Testis (tissue), 2 donors: ENCODE measurements at regions not wholly inside any gene's neighbourhood (a gene's known extent, or its start where the extent isn't known, plus 50 kb on each side); places are given as distances from the start of the nearest gene placed in this dataset.

Source experiments
- DNase-seq: peaks from one replicate; pipeline ENCODE4 v3.0.0-alpha.2; 2019
- H3K27ac ChIP-seq, 2 donors: fragments of 200-600 bp; sonication (generic); one replicate each; pipeline ENCODE4 v1.5.1; 2019
- H3K27me3 ChIP-seq: fragments of 200-600 bp; sonication (generic); one replicate; pipeline ENCODE4 v1.5.1; 2019
- H3K36me3 ChIP-seq: fragments of 200-600 bp; sonication (generic); one replicate; pipeline ENCODE4 v1.5.1; 2017; ENCODE audit warnings: low read depth; ENCODE audit errors: missing control alignments
- H3K4me1 ChIP-seq: fragments of 200-600 bp; sonication (generic); one replicate; pipeline ENCODE4 v1.5.1; 2019
- H3K4me3 ChIP-seq, 2 donors: fragments of 200-600 bp; sonication (generic); one replicate each; pipeline ENCODE4 v1.5.1; 2017 to 2019
- H3K9me3 ChIP-seq: fragments of 200-600 bp; sonication (generic); one replicate; pipeline ENCODE4 v1.5.1; 2017
- POLR2A ChIP-seq: fragments of 450-650 bp; IDR thresholded peaks from one replicate; pipeline ENCODE4 v1.6.1; 2017; ENCODE audit warnings: antibody characterized with exemption, mild to moderate bottlenecking, moderate library complexity
- WGBS, 2 donors: methylation state at CpG; one replicate each; pipeline ENCODE4 v1.1.5; 2018; 5-methylcytosine and 5-hydroxymethylcytosine counted together
- intact Hi-C: fragments of 100-400 bp; cut with DNase I; formaldehyde crosslinking; loops from one replicate; pipeline ENCODE4 v1.15.1; 2023; ENCODE audit warnings: low total_unique reads
- TF ChIP-seq, protein P1 (sequence below), 3 experiments: fragments of 450-650 bp in 2 of 3; fragments of 200-600 bp in 1 of 3; sonication (generic) in 1 of 3; IDR thresholded peaks; one replicate each; pipeline ENCODE4 v1.5.1; 2016 to 2019; ENCODE audit warnings: antibody characterized with exemption in 3 of 3, mild to moderate bottlenecking in 2 of 3, moderate library complexity in 1 of 3

DNA sequence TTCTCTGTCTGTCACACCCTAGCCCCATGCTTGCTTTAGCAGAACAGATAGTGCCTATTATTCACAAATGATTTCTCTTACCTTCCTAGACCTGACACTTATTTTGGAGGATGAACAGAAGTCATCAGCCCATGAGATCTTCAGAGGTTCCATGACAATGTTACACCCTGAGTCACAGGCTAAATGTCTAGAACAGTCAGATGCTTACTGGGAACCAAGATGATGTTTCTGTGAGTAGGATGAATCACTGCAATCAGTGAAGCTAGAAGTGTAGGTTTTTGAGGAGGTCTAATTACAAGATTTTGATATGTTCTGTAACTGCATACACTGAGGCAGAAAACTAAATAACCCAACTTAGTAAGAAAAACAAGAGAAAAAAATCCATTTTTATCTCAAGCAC lies 123.0 kb upstream of the THUMPD2 start:
- no peak overlapping the region for H3K27ac ChIP-seq
- no peak for DNase-seq
- peaks cover 3% of the 10 kb centered on the region for H3K4me1 ChIP-seq
- H3K27me3 ChIP-seq = no peaks in the 10 kb centered on the region
- H3K36me3 ChIP-seq = no peaks in the 10 kb centered on the region
- TF ChIP-seq, protein P1, sequence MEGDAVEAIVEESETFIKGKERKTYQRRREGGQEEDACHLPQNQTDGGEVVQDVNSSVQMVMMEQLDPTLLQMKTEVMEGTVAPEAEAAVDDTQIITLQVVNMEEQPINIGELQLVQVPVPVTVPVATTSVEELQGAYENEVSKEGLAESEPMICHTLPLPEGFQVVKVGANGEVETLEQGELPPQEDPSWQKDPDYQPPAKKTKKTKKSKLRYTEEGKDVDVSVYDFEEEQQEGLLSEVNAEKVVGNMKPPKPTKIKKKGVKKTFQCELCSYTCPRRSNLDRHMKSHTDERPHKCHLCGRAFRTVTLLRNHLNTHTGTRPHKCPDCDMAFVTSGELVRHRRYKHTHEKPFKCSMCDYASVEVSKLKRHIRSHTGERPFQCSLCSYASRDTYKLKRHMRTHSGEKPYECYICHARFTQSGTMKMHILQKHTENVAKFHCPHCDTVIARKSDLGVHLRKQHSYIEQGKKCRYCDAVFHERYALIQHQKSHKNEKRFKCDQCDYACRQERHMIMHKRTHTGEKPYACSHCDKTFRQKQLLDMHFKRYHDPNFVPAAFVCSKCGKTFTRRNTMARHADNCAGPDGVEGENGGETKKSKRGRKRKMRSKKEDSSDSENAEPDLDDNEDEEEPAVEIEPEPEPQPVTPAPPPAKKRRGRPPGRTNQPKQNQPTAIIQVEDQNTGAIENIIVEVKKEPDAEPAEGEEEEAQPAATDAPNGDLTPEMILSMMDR (IDR thresholded peaks at IDR 0.05) = no peak
- no peak for TF ChIP-seq POLR2A
- intact Hi-C loops = no loop called here
- H3K9me3 ChIP-seq = no peaks in the 10 kb centered on the region
- H3K4me3 ChIP-seq = no peak overlapping the region

GRCh38 chr2:39898934-39899333 lies 119.9 kb upstream of the THUMPD2 start:
- 93 to 96% methylated on average over 3 of the region's 3 CpGs for WGBS, 2 donors
- no peak overlapping the region for H3K27ac ChIP-seq

DNA sequence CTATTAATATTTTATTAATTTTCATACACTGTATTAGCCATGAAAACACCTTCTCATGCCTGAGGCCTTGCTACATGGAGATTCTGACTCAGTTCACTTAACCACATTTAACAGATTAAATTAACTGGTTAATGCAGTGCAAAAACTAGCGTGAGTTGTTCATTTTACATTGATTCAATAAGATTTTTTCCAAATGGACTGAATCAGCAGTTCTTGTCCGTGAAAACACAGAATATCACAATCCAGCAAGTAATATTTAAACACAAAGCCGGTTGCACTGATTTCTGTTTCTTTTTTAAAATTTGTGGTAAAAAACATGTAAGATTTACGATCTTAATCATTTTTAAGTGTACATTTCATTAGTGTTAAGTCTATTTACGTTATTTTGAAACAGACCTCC lies 118.2 kb upstream of the THUMPD2 start:
- TF ChIP-seq, protein P1 (IDR thresholded peaks at IDR 0.05) = no peak
- TF ChIP-seq POLR2A = no peak
- H3K27ac ChIP-seq = no peak overlapping the region
- H3K4me3 ChIP-seq = no peak overlapping the region
- no peaks in the 10 kb centered on the region for H3K27me3 ChIP-seq
- no peaks in the 10 kb centered on the region for H3K36me3 ChIP-seq
- H3K4me1 ChIP-seq = no peaks in the 10 kb centered on the region
- intact Hi-C loops = no loop called here
- H3K9me3 ChIP-seq = no peaks in the 10 kb centered on the region
- DNase-seq = no peak
- WGBS, 2 donors = 84 to 88% methylated on average over 5 of the region's 5 CpGs

More at GRCh38 chr2:39898934-39899333, 119.9 kb upstream of the THUMPD2 start:
- H3K27me3 ChIP-seq = no peaks in the 10 kb centered on the region
- intact Hi-C loops = no loop called here
- H3K4me3 ChIP-seq = no peak overlapping the region
- peaks cover 3% of the 10 kb centered on the region for H3K4me1 ChIP-seq
- no peaks in the 10 kb centered on the region for H3K9me3 ChIP-seq
- DNase-seq = no peak
- no peaks in the 10 kb centered on the region for H3K36me3 ChIP-seq
- TF ChIP-seq POLR2A = no peak
- TF ChIP-seq, protein P1 (IDR thresholded peaks at IDR 0.05) = no peak

DNA sequence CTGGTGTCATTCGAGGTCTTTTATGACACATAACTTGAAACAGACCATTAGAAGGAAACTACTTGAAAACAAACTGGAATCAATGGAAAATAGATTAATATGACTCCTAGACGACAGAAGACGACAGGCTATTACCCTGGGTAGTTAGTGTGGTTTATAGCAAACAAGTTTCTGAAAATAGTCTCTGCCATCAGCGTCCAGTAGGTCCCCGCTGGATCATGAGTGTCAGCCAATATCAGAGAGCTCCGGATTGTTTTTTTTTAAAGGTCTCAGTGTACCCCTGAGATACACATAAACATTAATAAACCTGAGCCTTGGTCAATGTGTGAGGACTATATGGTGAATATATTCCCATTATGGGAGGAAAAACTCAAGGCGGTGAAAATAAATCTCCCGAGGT lies 115.0 kb upstream of the THUMPD2 start:
- no peaks in the 10 kb centered on the region for H3K36me3 ChIP-seq
- H3K27ac ChIP-seq = no peak overlapping the region
- H3K4me3 ChIP-seq = no peak overlapping the region
- no peaks in the 10 kb centered on the region for H3K27me3 ChIP-seq
- intact Hi-C loops = no loop called here
- H3K4me1 ChIP-seq = no peaks in the 10 kb centered on the region
- no peak for DNase-seq
- 90% methylated on average over 8 of the region's 8 CpGs for WGBS, 2 donors
- no peak for TF ChIP-seq POLR2A
- TF ChIP-seq, protein P1 (IDR thresholded peaks at IDR 0.05) = no peak
- no peaks in the 10 kb centered on the region for H3K9me3 ChIP-seq

DNA sequence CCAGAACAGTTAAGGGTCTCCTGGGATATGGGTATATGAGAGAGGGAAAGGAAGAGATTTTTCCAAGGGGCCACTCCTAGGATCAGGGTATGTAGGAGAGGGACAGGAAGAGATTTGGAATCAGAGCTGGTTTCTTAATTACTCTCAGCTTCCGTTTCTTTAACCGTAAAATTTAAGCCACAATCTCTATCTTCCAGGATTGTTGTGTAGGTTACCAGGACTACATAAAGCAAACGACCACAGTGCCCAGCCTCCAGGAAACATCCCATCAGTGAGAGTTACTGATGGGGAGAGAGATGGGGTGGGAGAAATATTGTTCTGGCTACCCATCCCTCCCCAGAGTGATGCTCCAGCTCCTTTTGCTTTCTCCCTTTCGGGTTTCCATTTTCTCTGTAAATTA lies 114.6 kb upstream of the THUMPD2 start:
- Histone ChIP-seq H3K9me3 (no peaks in the 10 kb centered on the region), H3K4me3 (no peak overlapping the region), H3K36me3 (no peaks in the 10 kb centered on the region), H3K27me3 (no peaks in the 10 kb centered on the region), H3K27ac (no peak overlapping the region), H3K4me1 (no peaks in the 10 kb centered on the region)
- 67 to 77% methylated on average over 4 of the region's 4 CpGs for WGBS, 2 donors
- intact Hi-C loops = no loop called here
- TF ChIP-seq, protein P1 (IDR thresholded peaks at IDR 0.05) = no peak
- TF ChIP-seq POLR2A = no peak
- DNase-seq = no peak
